B cell (primary cell): ENCODE measurements at regions not wholly inside any gene's neighbourhood (a gene's known extent, or its start where the extent isn't known, plus 50 kb on each side); places are given as distances from the start of the nearest gene placed in this dataset.

Experiments
- ATAC-seq: fragments of 200-7000 bp; cut with Tn5 transposase; one replicate; pipeline ENCODE4 v1.10.0; 2021; ENCODE audit warnings: low read depth, mild to moderate bottlenecking, moderate number of reproducible peaks, moderate library complexity
- CTCF ChIA-PET: fragments of 350-600 bp; sonication (Branson Sonifier 250); formaldehyde crosslinking; loops from one replicate; lab custom pipeline; 2021; ENCODE audit warnings: antibody characterized with exemption, inconsistent platforms; lab: Charles Lee
- POLR2A ChIA-PET: fragments of 350-600 bp; sonication (Branson Sonifier 250); formaldehyde crosslinking; loops from one replicate; lab custom pipeline; 2021; ENCODE audit warnings: antibody characterized with exemption; lab: Charles Lee
- DNase-seq: peaks from one replicate; pipeline ENCODE4 v3.0.0; 2013
- H2AFZ ChIP-seq: 2 replicates; pipeline ENCODE4 v1.6.1; 2012; ENCODE audit warnings: mild to moderate bottlenecking, low read depth, low read length; ENCODE audit not compliant: insufficient read depth, poor library complexity, severe bottlenecking
- H3K27ac ChIP-seq, 2 donors: 1 replicate in 1 of 2; 2 replicates in 1 of 2; pipeline ENCODE4 v1.5.1; 2012 to 2013; ENCODE audit warnings: low read length in 2 of 2, mild to moderate bottlenecking in 2 of 2, moderate library complexity in 1 of 2
- H3K27me3 ChIP-seq, 4 experiments: fragments of 200-600 bp in 1 of 4; sonication (generic) in 1 of 4; replicated peaks in 1 of 4; 1 replicate in 2 of 4; 2 replicates in 2 of 4; pipeline versions ENCODE4 v1.6.1 to v1.7.0; 2013 to 2016; ENCODE audit warnings: low read length in 3 of 4, mild to moderate bottlenecking in 2 of 4, mixed read lengths in 1 of 4, moderate library complexity in 1 of 4; ENCODE audit not compliant: insufficient read depth in 4 of 4, control insufficient read depth in 3 of 4; ENCODE audit errors: control extremely low read depth in 1 of 4
- H3K36me3 ChIP-seq, 2 experiments: replicated peaks in 1 of 2; 1 replicate in 1 of 2; 2 replicates in 1 of 2; pipeline versions ENCODE4 v1.6.1 to v1.7.1; 2013; ENCODE audit warnings: low read length in 1 of 2; ENCODE audit not compliant: insufficient read depth in 2 of 2, control insufficient read depth in 1 of 2; ENCODE audit errors: control extremely low read depth in 1 of 2, extremely low read depth in 1 of 2
- H3K4me1 ChIP-seq, 2 donors: fragments of 200-600 bp in 1 of 2; sonication (generic) in 1 of 2; 1 replicate in 1 of 2; 2 replicates in 1 of 2; pipeline versions ENCODE4 v1.5.1 to v1.6.1; 2013 to 2017; ENCODE audit warnings: low read length in 2 of 2; ENCODE audit not compliant: control insufficient read depth in 2 of 2, insufficient read depth in 2 of 2
- H3K4me2 ChIP-seq: replicated peaks from 2 replicates; pipeline ENCODE3; 2012; ENCODE audit warnings: mild to moderate bottlenecking, low read depth, low read length; ENCODE audit not compliant: poor library complexity, severe bottlenecking
- H3K4me3 ChIP-seq, 5 experiments: fragments of 200-600 bp in 1 of 5; sonication (generic) in 1 of 5; 1 replicate in 3 of 5; 2 replicates in 2 of 5; pipeline versions ENCODE4 v1.5.1 to v1.7.0; 2011 to 2016; ENCODE audit warnings: low read length in 4 of 5, mild to moderate bottlenecking in 4 of 5, low read depth in 2 of 5, control low read depth in 1 of 5, moderate library complexity in 1 of 5; ENCODE audit not compliant: insufficient read depth in 1 of 5; ENCODE audit errors: control extremely low read depth in 1 of 5, extremely low read depth in 1 of 5
- H3K79me2 ChIP-seq: fragments of 200-600 bp; sonication (generic); one replicate; pipeline ENCODE4 v1.6.0; 2016; ENCODE audit warnings: low read length; ENCODE audit not compliant: control insufficient read depth, insufficient read depth
- H3K9ac ChIP-seq: fragments of 200-600 bp; sonication (generic); 2 replicates; pipeline ENCODE4 v1.6.1; 2017; ENCODE audit warnings: mild to moderate bottlenecking, low read length, moderate library complexity
- H3K9me3 ChIP-seq, 3 donors: one replicate each; pipeline versions ENCODE4 v1.6.1 to v1.7.1; 2013; ENCODE audit warnings: low read length in 2 of 3; ENCODE audit not compliant: control insufficient read depth in 2 of 3, insufficient read depth in 1 of 3; ENCODE audit errors: control extremely low read depth in 1 of 3
- H4K20me1 ChIP-seq: 2 replicates; pipeline ENCODE4 v1.6.0; 2012; ENCODE audit warnings: mild to moderate bottlenecking, low read length; ENCODE audit not compliant: insufficient read depth, control insufficient read depth, poor library complexity, severe bottlenecking
- H3K27ac Mint-ChIP-seq: one replicate; pipeline ENCODE4 v1.8.0; 2021; ENCODE audit warnings: mixed read lengths
- H3K27me3 Mint-ChIP-seq: one replicate; pipeline ENCODE4 v1.8.0; 2021; ENCODE audit warnings: mixed read lengths
- H3K4me1 Mint-ChIP-seq: one replicate; pipeline ENCODE4 v1.8.0; 2021; ENCODE audit warnings: mixed read lengths
- H3K4me3 Mint-ChIP-seq: one replicate; pipeline ENCODE4 v1.8.0; 2021; ENCODE audit warnings: mixed read lengths
- H3K9me3 Mint-ChIP-seq: one replicate; pipeline ENCODE4 v1.8.0; 2022; ENCODE audit warnings: mixed read lengths; ENCODE audit not compliant: insufficient read depth
- CTCF ChIP-seq: fragments of 200-600 bp; IDR thresholded peaks from one replicate; pipeline ENCODE4 v1.8.0; 2022; ENCODE audit warnings: antibody characterized with exemption, mild to moderate bottlenecking
- EZH2 ChIP-seq: IDR thresholded peaks from 2 replicates; pipeline ENCODE4 v1.6.1; 2012; ENCODE audit warnings: borderline replicate concordance, low read depth, mild to moderate bottlenecking, moderate library complexity, low read length; ENCODE audit not compliant: insufficient read depth, poor library complexity, severe bottlenecking
- WGBS: methylation state at CpG from one replicate; pipeline ENCODE4 v1.1.5; 2013; ENCODE audit warnings: missing lambda C conversion rate; ENCODE audit not compliant: insufficient coverage; 5-methylcytosine and 5-hydroxymethylcytosine counted together
- intact Hi-C: fragments of 100-400 bp; cut with micrococcal nuclease; formaldehyde crosslinking; loops from one replicate; pipeline ENCODE4 v1.10.0; 2022

GRCh38 chr16:79329166-79329521 lies 271.4 kb downstream of the MAF start:
- no peaks in the 10 kb centered on the region for H3K36me3 ChIP-seq
- TF ChIP-seq EZH2 (no peak), CTCF (no peak)
- no peak overlapping the region for H3K4me2 ChIP-seq
- H3K9me3 ChIP-seq, result no peaks in the 10 kb centered on the region
- peaks cover 5 to 6% of the 10 kb centered on the region in 2 donors for H3K4me1 ChIP-seq
- H4K20me1 ChIP-seq, result no peaks in the 10 kb centered on the region
- ChIA-PET CTCF (no interaction called here), POLR2A (no interaction called here)
- WGBS, result 68% methylated on average over 5 of the region's 5 CpGs
- H3K79me2 ChIP-seq, result no peaks in the 10 kb centered on the region
- H3K4me3 Mint-ChIP-seq, result no peak overlapping the region
- ATAC-seq (no peak), DNase-seq (no peak)
- H3K27me3 ChIP-seq, result peaks cover 0 to 11% (median 6%) of the 10 kb centered on the region in 4 experiments
- H3K4me3 ChIP-seq, result no peak overlapping the region
- H3K27ac Mint-ChIP-seq, result no peak overlapping the region
- H2AFZ ChIP-seq, result no peak overlapping the region
- peaks cover 6% of the 10 kb centered on the region for H3K4me1 Mint-ChIP-seq
- no peak overlapping the region for H3K9ac ChIP-seq
- no peak overlapping the region for H3K27ac ChIP-seq
- intact Hi-C loops, result no loop called here
- no peaks in the 10 kb centered on the region for H3K9me3 Mint-ChIP-seq
- H3K27me3 Mint-ChIP-seq, result peaks cover 40% of the 10 kb centered on the region

- Histone ChIP-seq H3K36me3 (no peaks in the 10 kb centered on the region), H3K4me3 (no peak overlapping the region), H3K9ac (no peak overlapping the region), H3K4me1 (peaks cover 5 to 6% of the 10 kb centered on the region in 2 donors), H3K27ac (no peak overlapping the region), H3K79me2 (no peaks in the 10 kb centered on the region), H3K27me3 (peaks cover 0 to 13% (median 6%) of the 10 kb centered on the region in 4 experiments), H2AFZ (no peak overlapping the region), H3K9me3 (no peaks in the 10 kb centered on the region), H4K20me1 (no peaks in the 10 kb centered on the region), H3K4me2 (no peak overlapping the region)
- H3K27me3 Mint-ChIP-seq, result peaks cover 38% of the 10 kb centered on the region
- POLR2A ChIA-PET, result no interaction called here
- 24% methylated on average over 5 of the region's 8 CpGs for WGBS
- DNase-seq (no peak), ATAC-seq (no peak)
- no peak overlapping the region for H3K4me3 Mint-ChIP-seq
- no peak for TF ChIP-seq CTCF
- no peak for TF ChIP-seq EZH2
- no peaks in the 10 kb centered on the region for H3K9me3 Mint-ChIP-seq
- no peak overlapping the region for H3K27ac Mint-ChIP-seq
- peaks cover 6% of the 10 kb centered on the region for H3K4me1 Mint-ChIP-seq
- intact Hi-C loops, result no loop called here
- CTCF ChIA-PET, result no interaction called here
Observed at GRCh38 chr16:79328402-79329165, 272.0 kb downstream of the MAF start.
